ENCODE measurements at regions not wholly inside any gene's neighbourhood (a gene's known extent, or its start where the extent isn't known, plus 50 kb on each side); places are given as distances from the start of the nearest gene placed in this dataset.

GRCh38 chr2:30382162-30382783 lies 64.8 kb upstream of the LCLAT1 start:
- TF ChIP-seq POLR2A (IDR thresholded peaks at IDR 0.05; ENCODE audit: low read depth, low read length) (no peak), EZH2 (IDR thresholded peaks at IDR 0.05; ENCODE audit: borderline replicate concordance, low read depth, low read length, severe bottlenecking) (no peak), POLR2AphosphoS5 (IDR thresholded peaks at IDR 0.05; ENCODE audit: insufficient read depth, low read depth, low read length) (no peak), GATA2 (IDR thresholded peaks at IDR 0.05; ENCODE audit: insufficient read depth, insufficient read length, low read depth, low read length) (no peak)
- TF ChIP-seq, protein P1, sequence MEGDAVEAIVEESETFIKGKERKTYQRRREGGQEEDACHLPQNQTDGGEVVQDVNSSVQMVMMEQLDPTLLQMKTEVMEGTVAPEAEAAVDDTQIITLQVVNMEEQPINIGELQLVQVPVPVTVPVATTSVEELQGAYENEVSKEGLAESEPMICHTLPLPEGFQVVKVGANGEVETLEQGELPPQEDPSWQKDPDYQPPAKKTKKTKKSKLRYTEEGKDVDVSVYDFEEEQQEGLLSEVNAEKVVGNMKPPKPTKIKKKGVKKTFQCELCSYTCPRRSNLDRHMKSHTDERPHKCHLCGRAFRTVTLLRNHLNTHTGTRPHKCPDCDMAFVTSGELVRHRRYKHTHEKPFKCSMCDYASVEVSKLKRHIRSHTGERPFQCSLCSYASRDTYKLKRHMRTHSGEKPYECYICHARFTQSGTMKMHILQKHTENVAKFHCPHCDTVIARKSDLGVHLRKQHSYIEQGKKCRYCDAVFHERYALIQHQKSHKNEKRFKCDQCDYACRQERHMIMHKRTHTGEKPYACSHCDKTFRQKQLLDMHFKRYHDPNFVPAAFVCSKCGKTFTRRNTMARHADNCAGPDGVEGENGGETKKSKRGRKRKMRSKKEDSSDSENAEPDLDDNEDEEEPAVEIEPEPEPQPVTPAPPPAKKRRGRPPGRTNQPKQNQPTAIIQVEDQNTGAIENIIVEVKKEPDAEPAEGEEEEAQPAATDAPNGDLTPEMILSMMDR (IDR thresholded peaks at IDR 0.05; ENCODE audit: extremely low read depth in 1 of 2, insufficient read depth in 1 of 2, low read depth in 1 of 2, low read length in 2 of 2) = no peak

All from endothelial cell of umbilical vein (primary cell).